Rectal smooth muscle tissue (tissue), 1 donor: ENCODE measurements at regions not wholly inside any gene's neighbourhood (a gene's known extent, or its start where the extent isn't known, plus 50 kb on each side); places are given as distances from the start of the nearest gene placed in this dataset.

ENCODE experiments used
- H3K27ac ChIP-seq: one replicate; pipeline ENCODE4 v1.7.0; 2013; ENCODE audit warnings: low read depth, low read length, inconsistent platforms
- H3K27me3 ChIP-seq: one replicate; pipeline ENCODE4 v1.7.0; 2013; ENCODE audit warnings: low read length; ENCODE audit not compliant: control insufficient read depth, insufficient read depth
- H3K36me3 ChIP-seq: one replicate; pipeline ENCODE4 v1.7.0; 2013; ENCODE audit warnings: low read length; ENCODE audit not compliant: control insufficient read depth, insufficient read depth
- H3K4me1 ChIP-seq: one replicate; pipeline ENCODE4 v1.7.0; 2013; ENCODE audit warnings: low read length; ENCODE audit not compliant: control insufficient read depth, insufficient read depth
- H3K4me3 ChIP-seq: one replicate; pipeline ENCODE4 v1.7.0; 2013; ENCODE audit warnings: low read length
- H3K9ac ChIP-seq: one replicate; pipeline ENCODE4 v1.7.0; 2013; ENCODE audit warnings: low read length

DNA sequence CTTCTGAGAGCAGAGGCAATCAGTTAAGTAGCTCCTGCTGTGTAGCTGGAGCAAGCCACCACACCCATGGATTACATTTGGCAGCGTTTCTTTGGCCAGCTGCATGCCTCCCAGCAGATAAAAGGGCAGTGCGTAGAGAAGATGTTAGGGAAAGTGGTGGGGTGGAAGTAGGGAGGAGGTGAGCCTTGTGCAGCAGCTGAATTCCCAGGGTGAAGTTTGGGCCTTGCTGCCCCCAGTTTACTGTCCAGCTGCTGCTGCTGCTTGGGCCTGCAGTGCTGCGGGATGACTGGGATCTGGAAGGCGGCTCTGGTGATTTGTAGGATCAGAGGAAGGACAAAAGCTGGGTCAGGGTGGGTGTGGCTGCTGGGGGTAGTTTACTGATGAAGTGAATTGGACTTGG, 318.7 kb upstream of the C2CD4B start:
- no peak overlapping the region for H3K4me3 ChIP-seq
- no peak overlapping the region for H3K27ac ChIP-seq
- no peaks in the 10 kb centered on the region for H3K4me1 ChIP-seq
- H3K36me3 ChIP-seq: no peaks in the 10 kb centered on the region
- H3K9ac ChIP-seq: no peak overlapping the region
- no peaks in the 10 kb centered on the region for H3K27me3 ChIP-seq

DNA sequence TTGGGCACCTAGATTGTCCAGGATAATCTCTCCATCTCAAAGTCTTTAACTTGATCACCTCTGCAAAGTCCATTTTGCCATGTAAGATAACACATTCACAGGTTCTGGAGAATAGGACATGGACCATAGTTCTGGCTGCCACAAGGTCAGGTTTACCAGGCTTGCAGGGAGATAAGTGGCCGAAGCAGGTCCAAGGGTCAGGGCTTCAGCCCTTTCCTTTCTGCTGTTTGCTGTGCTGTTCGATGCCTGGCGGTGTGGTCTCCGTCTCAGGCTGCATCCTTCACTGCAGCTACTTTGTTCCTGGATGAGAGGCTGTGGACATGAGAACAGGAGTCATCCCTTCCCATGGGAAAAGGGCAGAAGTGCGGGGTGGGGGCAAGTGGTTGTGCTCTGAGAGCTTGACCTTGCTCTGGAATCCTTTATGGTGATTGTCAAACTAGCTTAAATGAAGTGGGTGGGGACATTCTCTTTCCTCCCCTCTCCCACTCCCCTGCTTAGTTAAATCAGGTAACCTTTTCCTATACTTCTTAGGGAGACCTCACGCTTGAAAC, 320.2 kb upstream of the C2CD4B start:
- no peaks in the 10 kb centered on the region for H3K27me3 ChIP-seq
- H3K9ac ChIP-seq: no peak overlapping the region
- H3K4me1 ChIP-seq: no peaks in the 10 kb centered on the region
- no peak overlapping the region for H3K4me3 ChIP-seq
- H3K36me3 ChIP-seq: no peaks in the 10 kb centered on the region
- H3K27ac ChIP-seq: no peak overlapping the region

DNA sequence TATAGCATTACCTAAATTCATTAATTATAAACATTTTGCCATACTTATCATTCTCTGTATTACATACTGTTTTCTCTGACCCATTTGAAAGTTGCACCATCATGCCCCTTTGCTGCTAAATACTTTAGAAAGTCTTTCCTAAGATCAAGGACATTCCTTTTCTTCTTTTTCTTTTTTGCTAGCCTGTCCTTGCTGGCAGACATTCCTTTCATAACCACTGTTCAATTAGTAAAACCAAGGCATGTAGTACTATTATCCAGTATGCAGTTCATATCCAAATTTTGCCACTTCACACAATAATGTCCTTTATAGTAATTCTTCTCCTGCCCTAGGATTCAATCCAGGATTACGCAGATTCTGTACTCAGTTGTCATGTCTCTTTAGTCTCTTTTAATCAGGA, 321.0 kb upstream of the C2CD4B start:
- Histone ChIP-seq H3K36me3 (no peaks in the 10 kb centered on the region), H3K9ac (no peak overlapping the region), H3K4me3 (no peak overlapping the region), H3K27me3 (no peaks in the 10 kb centered on the region), H3K4me1 (no peaks in the 10 kb centered on the region), H3K27ac (no peak overlapping the region)

DNA sequence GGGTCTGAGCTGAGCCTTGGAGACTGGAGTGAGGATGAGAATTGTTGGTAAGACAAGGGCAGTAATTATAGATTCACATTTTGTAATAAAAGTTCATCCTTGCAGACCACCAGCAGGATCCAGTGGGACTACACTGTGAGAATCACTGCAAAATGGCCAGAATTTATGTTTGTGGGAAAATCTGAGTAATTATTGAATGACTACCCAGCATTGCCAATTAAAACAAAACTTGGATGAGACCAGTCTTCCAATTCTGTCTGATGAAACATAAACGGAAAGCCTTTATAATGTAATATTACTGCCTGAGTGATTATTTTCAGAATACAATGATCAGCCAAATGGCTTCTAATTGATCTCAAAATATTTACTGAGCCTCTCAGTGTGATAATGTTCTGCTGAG, 323.3 kb upstream of the C2CD4B start:
- Histone ChIP-seq H3K4me1 (no peaks in the 10 kb centered on the region), H3K36me3 (no peaks in the 10 kb centered on the region)

DNA sequence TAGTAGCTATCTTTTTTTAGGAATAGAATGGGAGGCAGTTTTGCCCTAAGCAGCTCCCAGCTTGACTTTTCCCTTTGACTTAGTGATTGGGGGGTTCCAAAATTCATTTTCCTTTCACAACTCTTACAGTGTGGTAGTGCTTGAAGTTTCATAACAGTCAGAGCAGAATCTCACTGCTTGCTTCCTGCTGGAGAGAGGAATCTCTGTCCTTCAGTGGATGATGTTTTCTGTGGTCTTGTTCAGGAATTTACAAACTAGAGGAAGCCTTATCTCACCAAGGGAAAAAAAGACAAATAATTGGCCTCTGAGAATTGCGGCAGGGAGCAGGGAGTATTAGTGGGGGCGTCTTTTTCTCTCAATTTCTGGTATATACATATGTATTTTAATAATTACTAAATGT, 326.6 kb upstream of the C2CD4B start:
- H3K36me3 ChIP-seq: no peaks in the 10 kb centered on the region
- no peaks in the 10 kb centered on the region for H3K27me3 ChIP-seq
- H3K4me3 ChIP-seq: no peak overlapping the region
- H3K27ac ChIP-seq: no peak overlapping the region
- no peaks in the 10 kb centered on the region for H3K4me1 ChIP-seq
- H3K9ac ChIP-seq: no peak overlapping the region

More for the DNA sequence above, 323.3 kb upstream of the C2CD4B start:
- Histone ChIP-seq H3K27me3 (no peaks in the 10 kb centered on the region), H3K4me3 (no peak overlapping the region), H3K9ac (no peak overlapping the region), H3K27ac (no peak overlapping the region)

DNA sequence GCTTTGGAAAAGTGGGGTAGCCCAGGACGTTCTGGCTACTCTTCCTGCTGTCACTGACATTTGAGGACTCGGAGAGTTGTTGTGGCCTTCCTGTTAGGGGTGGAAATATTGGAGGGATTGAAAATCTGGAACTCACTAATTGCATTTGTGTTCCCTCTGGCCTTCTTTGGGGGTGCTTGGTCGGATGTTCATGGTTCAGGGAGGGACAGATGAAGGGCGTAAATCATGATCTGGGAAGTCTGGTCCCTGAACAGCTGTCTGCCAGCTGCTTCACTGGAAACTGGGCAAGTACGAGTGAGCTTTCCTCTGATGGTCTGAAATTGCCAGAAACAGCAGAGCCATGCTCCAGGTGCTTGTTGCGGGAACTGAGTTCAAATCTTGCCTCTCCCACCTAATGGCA, 327.8 kb upstream of the C2CD4B start:
- no peaks in the 10 kb centered on the region for H3K4me1 ChIP-seq

DNA sequence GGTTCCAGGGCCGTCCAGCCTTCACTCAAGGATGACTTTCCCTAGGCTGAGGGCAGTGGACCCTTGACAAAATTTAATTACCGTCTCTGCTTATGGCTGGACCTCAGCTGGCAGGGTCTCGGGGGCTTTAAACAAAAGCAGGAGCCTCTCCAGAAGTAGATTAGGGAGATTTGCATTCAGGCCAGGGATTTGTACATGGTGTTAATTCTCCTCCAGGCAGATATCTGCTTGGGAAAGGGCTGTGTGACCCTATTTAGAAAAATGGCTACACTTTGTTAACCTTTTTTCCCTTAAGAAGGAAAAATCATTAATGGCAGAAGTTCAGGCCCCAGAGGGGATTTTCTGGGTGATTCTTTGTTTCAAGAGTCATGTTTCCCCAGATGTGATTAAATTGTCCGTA, 329.1 kb upstream of the C2CD4B start:
- Histone ChIP-seq H3K4me3 (no peak overlapping the region), H3K27ac (no peak overlapping the region), H3K36me3 (no peaks in the 10 kb centered on the region), H3K4me1 (no peaks in the 10 kb centered on the region), H3K27me3 (no peaks in the 10 kb centered on the region), H3K9ac (no peak overlapping the region)

More for the DNA sequence above, 327.8 kb upstream of the C2CD4B start:
- H3K27me3 ChIP-seq: no peaks in the 10 kb centered on the region
- H3K9ac ChIP-seq: no peak overlapping the region
- H3K36me3 ChIP-seq: no peaks in the 10 kb centered on the region
- H3K27ac ChIP-seq: no peak overlapping the region
- no peak overlapping the region for H3K4me3 ChIP-seq

DNA sequence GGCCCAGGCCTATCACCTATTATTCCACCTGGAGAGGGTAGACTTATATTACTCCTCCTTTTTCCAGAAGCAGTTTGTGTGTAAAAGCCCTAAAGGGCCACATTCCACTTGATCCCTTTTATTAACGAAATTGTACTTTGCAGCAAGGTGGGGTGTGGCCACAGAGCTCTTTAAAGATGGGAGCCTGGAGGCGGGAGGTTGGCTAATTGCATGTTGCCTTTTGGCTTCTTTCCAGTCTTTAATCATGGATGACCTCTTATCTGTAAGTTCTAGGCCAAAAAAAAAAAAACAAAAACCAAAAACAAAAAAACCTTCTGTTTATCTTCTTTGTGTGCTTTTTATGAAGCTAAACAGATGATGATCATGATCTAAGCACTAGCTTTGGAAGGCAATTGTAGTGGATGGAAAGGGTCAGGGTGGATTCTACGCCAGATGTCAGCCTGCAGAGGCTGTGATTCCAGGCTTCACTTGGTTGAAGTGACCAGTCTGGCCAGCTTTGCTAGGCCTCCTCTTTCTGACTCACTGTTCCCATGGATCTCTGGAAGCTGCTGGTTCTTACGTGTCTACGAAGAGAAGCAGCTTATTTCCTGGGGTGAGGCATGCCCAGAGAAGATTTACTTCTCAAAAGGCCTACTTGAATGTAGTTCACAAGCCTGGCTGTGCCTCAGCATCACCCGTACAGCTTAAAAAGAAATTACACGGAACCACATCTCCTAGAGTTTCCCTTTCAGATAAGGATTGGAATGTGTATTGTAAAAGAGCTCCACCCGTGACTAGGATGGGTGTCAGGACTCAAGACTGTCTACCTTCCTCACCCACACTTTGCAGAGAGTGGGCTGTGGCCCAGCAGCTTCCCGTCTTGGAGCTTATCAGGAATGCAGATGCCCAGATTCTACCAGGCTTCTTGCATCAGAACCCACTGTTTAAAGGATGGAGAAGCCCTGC, 330.9 kb upstream of the C2CD4B start:
- Histone ChIP-seq H3K27me3 (no peaks in the 10 kb centered on the region), H3K4me1 (no peaks in the 10 kb centered on the region), H3K36me3 (no peaks in the 10 kb centered on the region), H3K9ac (no peak overlapping the region), H3K4me3 (no peak overlapping the region), H3K27ac (peak overlapping the region; percentile 0)

DNA sequence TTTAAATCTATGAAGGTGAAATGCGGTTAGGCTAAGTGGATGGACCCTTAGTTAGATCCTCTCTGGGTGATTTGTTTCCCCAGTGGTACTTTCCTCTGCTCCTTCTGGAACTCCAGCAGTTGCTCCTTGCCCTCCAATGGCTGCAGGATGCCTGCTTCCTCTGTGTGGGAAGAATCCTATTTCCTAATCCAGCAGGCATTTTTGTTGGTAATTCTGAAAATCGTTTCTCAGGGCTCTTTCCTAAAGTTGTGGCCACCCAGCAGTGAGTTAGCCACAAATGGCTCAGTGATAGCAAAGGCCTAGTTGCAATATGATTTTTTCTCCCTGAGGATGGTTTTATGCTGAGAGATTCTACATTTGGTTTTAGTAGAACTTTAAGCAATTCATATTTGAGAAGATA, 332.3 kb upstream of the C2CD4B start:
- no peak overlapping the region for H3K9ac ChIP-seq
- H3K36me3 ChIP-seq: no peaks in the 10 kb centered on the region

DNA sequence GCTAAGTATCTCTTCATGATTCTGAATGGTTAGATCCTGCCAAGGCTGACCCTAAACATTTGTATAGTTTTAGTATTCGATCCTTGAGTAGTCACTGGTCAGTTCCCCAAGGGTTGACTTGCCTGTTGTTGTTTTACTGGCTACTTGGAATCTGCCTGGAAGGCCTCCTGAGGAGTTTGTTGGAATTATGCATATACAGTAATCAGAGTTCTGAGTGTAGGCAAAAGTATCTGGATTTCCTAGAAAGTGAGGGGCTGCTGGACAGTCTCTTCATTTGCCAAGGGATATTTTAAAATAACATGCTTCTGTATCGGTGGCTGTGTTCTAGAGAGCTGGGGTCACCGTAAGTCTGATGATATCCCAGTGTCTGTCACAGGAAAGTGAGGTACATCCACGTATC, 333.2 kb upstream of the C2CD4B start:
- Histone ChIP-seq H3K4me1 (no peaks in the 10 kb centered on the region), H3K36me3 (no peaks in the 10 kb centered on the region), H3K9ac (no peak overlapping the region), H3K27me3 (no peaks in the 10 kb centered on the region), H3K4me3 (no peak overlapping the region), H3K27ac (no peak overlapping the region)

More for the DNA sequence above, 332.3 kb upstream of the C2CD4B start:
- Histone ChIP-seq H3K27me3 (no peaks in the 10 kb centered on the region), H3K4me1 (no peaks in the 10 kb centered on the region), H3K27ac (no peak overlapping the region), H3K4me3 (no peak overlapping the region)

DNA sequence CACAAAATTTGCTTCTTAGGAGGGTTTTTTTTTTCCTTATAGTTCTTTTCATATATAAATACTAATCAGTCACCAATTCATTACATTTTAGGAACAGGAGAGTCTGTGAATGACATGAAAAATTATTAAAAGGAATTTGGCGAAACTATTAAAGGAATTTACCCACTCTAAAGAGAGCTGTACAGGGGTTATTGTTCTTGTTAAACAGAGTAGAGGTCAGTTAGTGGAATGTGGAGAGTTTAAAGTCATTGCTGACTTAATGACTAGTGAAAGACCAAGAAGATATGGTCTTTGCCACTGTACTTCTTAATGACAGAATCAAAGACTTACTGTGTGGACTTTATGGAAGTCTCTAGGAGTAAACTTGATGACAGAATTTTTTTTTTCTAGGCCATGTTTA, 333.6 kb upstream of the C2CD4B start:
- H3K4me1 ChIP-seq: peaks cover 4% of the 10 kb centered on the region
- no peak overlapping the region for H3K27ac ChIP-seq
- no peak overlapping the region for H3K9ac ChIP-seq
- no peaks in the 10 kb centered on the region for H3K27me3 ChIP-seq
- no peaks in the 10 kb centered on the region for H3K36me3 ChIP-seq
- H3K4me3 ChIP-seq: no peak overlapping the region

DNA sequence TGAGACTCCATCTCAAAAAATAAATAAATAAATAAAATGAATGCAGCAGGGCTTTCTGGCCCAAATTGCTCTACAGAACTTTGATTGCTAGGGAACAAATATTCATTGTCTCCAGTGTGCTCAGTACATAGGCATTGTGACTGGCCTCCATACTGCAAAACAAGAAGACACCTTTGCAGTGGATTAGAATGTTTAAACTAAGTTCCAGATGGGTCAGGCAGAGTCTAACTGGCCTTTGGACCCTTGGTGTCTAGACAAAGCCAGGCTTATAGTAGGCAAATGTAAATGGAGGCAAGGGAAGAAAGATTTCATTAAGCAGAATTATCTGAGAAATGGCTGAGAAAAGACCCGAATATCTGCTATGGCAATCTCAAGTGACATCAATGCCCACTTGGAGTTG, 335.2 kb upstream of the C2CD4B start:
- Histone ChIP-seq H3K9ac (no peak overlapping the region), H3K27me3 (no peaks in the 10 kb centered on the region), H3K4me3 (no peak overlapping the region), H3K4me1 (peaks cover 4% of the 10 kb centered on the region), H3K27ac (no peak overlapping the region), H3K36me3 (no peaks in the 10 kb centered on the region)

DNA sequence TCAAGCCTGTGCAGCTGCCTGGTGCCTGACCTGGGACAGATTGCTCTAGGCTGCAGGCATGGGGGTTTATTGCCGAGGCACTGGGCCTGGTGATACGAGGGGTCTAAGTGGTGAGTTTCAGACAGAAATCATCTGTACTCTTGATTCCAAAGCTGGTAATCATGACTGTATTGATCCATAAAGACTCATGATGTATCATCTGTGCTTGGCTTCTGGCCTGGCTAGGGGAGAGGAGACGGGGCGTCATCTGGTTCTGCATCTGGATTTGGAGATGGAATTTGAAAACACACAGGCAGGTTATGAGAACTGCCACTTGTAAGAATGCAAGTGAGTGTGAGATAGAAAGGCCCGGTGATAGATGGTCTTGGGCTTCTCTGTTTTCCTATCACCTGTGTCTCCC, 337.4 kb upstream of the C2CD4B start:
- Histone ChIP-seq H3K4me1 (peaks cover 13% of the 10 kb centered on the region), H3K4me3 (no peak overlapping the region), H3K9ac (no peak overlapping the region), H3K36me3 (no peaks in the 10 kb centered on the region), H3K27me3 (no peaks in the 10 kb centered on the region), H3K27ac (no peak overlapping the region)
